HG03280 (cell line): ENCODE measurements at regions not wholly inside any gene's neighbourhood (a gene's known extent, or its start where the extent isn't known, plus 50 kb on each side); places are given as distances from the start of the nearest gene placed in this dataset.
A peak's percentile ranks its signal among the peaks of the same experiment; 100 is the strongest.

Source experiments
- ATAC-seq: cut with Tn5 transposase; IDR thresholded peaks from one replicate; pipeline ENCODE4 v1.9.1; 2021; ENCODE audit warnings: mild to moderate bottlenecking, moderate library complexity; ENCODE audit not compliant: unreplicated experiment

GRCh38 chr6:78577585-78577984 lies 289.8 kb upstream of the IRAK1BP1 start:
- ATAC-seq: no peak

- ATAC-seq: no peak
Observed at GRCh38 chr6:78578430-78578829, 288.9 kb upstream of the IRAK1BP1 start.

- no peak for ATAC-seq
Observed at GRCh38 chr6:78580923-78581322, 286.4 kb upstream of the IRAK1BP1 start.

GRCh38 chr6:78583079-78583478 lies 284.3 kb upstream of the IRAK1BP1 start:
- ATAC-seq: no peak

GRCh38 chr6:78589436-78589835 lies 277.9 kb upstream of the IRAK1BP1 start:
- ATAC-seq: no peak

- ATAC-seq: no peak
Observed at GRCh38 chr6:78593898-78594667, 273.3 kb upstream of the IRAK1BP1 start.

- no peak for ATAC-seq
Observed at GRCh38 chr6:78594668-78595066, 272.7 kb upstream of the IRAK1BP1 start.

- ATAC-seq: no peak
Observed at GRCh38 chr6:78597966-78598365, 269.4 kb upstream of the IRAK1BP1 start.

- no peak for ATAC-seq
Observed at GRCh38 chr6:78598966-78599365, 268.4 kb upstream of the IRAK1BP1 start.

GRCh38 chr6:78599526-78599925 lies 267.8 kb upstream of the IRAK1BP1 start:
- no peak for ATAC-seq

- ATAC-seq: no peak
Observed at GRCh38 chr6:78605909-78606446, 261.4 kb upstream of the IRAK1BP1 start.

- no peak for ATAC-seq
Observed at GRCh38 chr6:78607189-78607588, 260.2 kb upstream of the IRAK1BP1 start.

- ATAC-seq: no peak
Observed at GRCh38 chr6:78611102-78611620, 256.2 kb upstream of the IRAK1BP1 start.

- ATAC-seq: no peak
Observed at GRCh38 chr6:78611886-78612480, 255.4 kb upstream of the IRAK1BP1 start.

GRCh38 chr6:78614961-78615360 lies 252.4 kb upstream of the IRAK1BP1 start:
- ATAC-seq: peak; percentile 38

GRCh38 chr6:78615430-78615904 lies 251.9 kb upstream of the IRAK1BP1 start:
- ATAC-seq: peak; percentile 69

GRCh38 chr6:78618970-78619369 lies 248.4 kb upstream of the IRAK1BP1 start:
- no peak for ATAC-seq

- ATAC-seq: no peak
Observed at GRCh38 chr6:78623554-78623953, 243.8 kb upstream of the IRAK1BP1 start.

GRCh38 chr6:78629154-78629721 lies 238.1 kb upstream of the IRAK1BP1 start:
- ATAC-seq: no peak

- ATAC-seq: no peak
Observed at GRCh38 chr6:78629836-78630235, 237.5 kb upstream of the IRAK1BP1 start.

GRCh38 chr6:78631976-78632375 lies 235.4 kb upstream of the IRAK1BP1 start:
- ATAC-seq: no peak
